Colonic mucosa (tissue), 4 donors: ENCODE measurements at regions not wholly inside any gene's neighbourhood (a gene's known extent, or its start where the extent isn't known, plus 50 kb on each side); places are given as distances from the start of the nearest gene placed in this dataset.

Experiments
- DNase-seq: peaks from one replicate; pipeline ENCODE4 v3.0.0-alpha.2; 2020
- H3K27ac ChIP-seq: fragments of 200-600 bp; one replicate; pipeline ENCODE4 v1.8.0; 2021
- H3K27me3 ChIP-seq: fragments of 200-600 bp; one replicate; pipeline ENCODE4 v1.8.0; 2021
- H3K36me3 ChIP-seq: fragments of 200-600 bp; one replicate; pipeline ENCODE4 v1.8.0; 2021
- H3K4me1 ChIP-seq: fragments of 200-600 bp; one replicate; pipeline ENCODE4 v1.8.0; 2021; ENCODE audit warnings: mild to moderate bottlenecking
- H3K4me3 ChIP-seq: fragments of 200-600 bp; one replicate; pipeline ENCODE4 v1.8.0; 2021
- H3K9ac ChIP-seq, 2 donors: one replicate each; pipeline ENCODE4 v1.7.0; 2013; ENCODE audit warnings: control low read depth in 2 of 2, low read depth in 2 of 2, low read length in 2 of 2
- H3K9me3 ChIP-seq: fragments of 200-600 bp; one replicate; pipeline ENCODE4 v1.8.0; 2021
- intact Hi-C: fragments of 100-400 bp; cut with DNase I; formaldehyde crosslinking; loops from one replicate; pipeline ENCODE4 v1.14.1; 2022
- TF ChIP-seq, protein P1 (sequence below): fragments of 200-600 bp; IDR thresholded peaks from one replicate; pipeline ENCODE4 v1.8.0; 2022; ENCODE audit warnings: antibody characterized with exemption, mild to moderate bottlenecking
- donor health status: healthy.
- donor health status: DM: no; HTN: no; CAD: no.
- donor health status: DM: no; HTN: no; CAD: no.

DNA sequence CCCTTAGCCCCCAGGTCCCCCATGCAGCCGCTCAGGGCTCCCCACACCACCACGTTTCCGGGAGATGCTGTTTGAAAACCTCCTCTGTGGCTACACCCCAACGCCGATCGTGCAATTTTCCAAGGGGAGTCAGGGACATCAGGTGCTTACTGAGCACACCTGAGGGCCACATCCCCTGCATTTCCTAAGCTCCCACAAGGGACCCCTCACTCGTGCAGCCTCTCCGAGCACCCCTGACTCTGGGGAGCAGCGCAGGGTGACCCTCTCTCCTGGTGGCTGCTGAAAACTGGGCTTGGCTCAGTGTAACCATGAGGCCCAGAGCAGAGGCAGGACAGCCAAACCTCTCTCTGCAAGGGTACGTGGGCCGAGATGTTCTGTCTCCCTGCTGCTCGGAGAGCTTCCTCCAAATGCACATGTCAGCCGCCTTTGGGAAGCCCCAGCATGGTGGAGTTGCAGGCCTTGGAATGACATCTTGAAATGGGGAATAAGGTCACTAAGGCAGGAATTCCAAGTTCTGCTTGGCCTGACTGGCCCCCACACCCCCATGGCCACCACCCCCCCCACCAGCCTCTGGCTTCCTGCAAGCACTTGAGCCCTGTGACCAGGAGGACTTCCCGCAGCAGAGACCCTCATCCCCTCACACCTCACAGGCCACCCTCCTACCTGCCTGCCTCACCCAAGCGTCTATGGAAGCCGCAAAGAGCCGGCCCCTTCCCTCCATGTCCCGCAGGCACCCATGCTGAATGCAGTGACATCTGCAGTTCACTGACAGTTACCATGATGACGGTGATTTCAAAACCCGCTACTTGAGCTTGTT is 257.4 kb downstream of the BRD1 start:
- Histone ChIP-seq H3K4me1 (no peaks in the 10 kb centered on the region), H3K9me3 (no peaks in the 10 kb centered on the region), H3K9ac (no peak overlapping the region), H3K27ac (no peak overlapping the region), H3K4me3 (no peak overlapping the region), H3K36me3 (no peaks in the 10 kb centered on the region), H3K27me3 (no peaks in the 10 kb centered on the region)
- no peak for DNase-seq
- intact Hi-C loops, result no loop called here
- TF ChIP-seq, protein P1, sequence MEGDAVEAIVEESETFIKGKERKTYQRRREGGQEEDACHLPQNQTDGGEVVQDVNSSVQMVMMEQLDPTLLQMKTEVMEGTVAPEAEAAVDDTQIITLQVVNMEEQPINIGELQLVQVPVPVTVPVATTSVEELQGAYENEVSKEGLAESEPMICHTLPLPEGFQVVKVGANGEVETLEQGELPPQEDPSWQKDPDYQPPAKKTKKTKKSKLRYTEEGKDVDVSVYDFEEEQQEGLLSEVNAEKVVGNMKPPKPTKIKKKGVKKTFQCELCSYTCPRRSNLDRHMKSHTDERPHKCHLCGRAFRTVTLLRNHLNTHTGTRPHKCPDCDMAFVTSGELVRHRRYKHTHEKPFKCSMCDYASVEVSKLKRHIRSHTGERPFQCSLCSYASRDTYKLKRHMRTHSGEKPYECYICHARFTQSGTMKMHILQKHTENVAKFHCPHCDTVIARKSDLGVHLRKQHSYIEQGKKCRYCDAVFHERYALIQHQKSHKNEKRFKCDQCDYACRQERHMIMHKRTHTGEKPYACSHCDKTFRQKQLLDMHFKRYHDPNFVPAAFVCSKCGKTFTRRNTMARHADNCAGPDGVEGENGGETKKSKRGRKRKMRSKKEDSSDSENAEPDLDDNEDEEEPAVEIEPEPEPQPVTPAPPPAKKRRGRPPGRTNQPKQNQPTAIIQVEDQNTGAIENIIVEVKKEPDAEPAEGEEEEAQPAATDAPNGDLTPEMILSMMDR, result no peak

DNA sequence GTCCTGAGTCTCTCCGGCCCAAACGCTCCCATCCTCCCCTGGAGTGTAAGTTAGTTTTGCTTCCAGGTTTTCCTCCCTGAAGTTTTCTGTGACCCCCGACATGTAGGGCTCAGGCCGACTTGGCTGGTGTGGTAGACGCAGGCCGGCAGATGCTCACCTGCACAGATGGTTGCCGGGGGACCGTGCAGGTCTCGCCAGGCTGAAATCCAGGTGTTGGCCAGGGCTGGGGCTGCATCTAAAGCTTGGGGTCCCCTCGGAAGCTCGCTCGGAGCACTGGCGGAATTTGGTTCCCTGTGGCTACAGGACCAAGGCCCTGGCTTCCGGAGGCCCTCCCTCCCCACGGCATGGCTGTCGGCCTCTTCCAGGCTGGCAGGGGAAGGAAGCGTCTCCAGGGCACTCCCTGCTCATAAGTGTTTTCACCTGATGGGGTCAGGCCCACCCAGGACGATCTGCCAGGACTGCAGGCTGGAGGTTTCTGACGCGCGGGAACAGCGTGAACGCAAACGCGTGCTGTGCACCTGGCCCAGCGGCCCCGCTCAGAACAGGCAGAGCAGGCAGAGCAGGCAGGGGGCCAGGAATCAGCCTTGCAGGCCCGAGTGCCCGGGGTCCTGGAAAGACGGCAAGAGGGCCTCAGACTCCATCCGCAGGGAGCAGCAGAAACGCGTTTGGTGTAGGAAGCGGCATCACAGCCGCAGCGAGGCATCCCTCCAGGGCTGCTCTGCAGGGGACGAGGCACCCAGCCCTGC is 258.2 kb downstream of the BRD1 start:
- H3K4me3 ChIP-seq, result no peak overlapping the region
- H3K9ac ChIP-seq, result no peak overlapping the region
- no peaks in the 10 kb centered on the region for H3K27me3 ChIP-seq
- no peaks in the 10 kb centered on the region for H3K36me3 ChIP-seq
- no peaks in the 10 kb centered on the region for H3K9me3 ChIP-seq
- TF ChIP-seq, protein P1, result no peak
- DNase-seq, result no peak
- intact Hi-C loops, result no loop called here
- H3K27ac ChIP-seq, result no peak overlapping the region
- no peaks in the 10 kb centered on the region for H3K4me1 ChIP-seq

DNA sequence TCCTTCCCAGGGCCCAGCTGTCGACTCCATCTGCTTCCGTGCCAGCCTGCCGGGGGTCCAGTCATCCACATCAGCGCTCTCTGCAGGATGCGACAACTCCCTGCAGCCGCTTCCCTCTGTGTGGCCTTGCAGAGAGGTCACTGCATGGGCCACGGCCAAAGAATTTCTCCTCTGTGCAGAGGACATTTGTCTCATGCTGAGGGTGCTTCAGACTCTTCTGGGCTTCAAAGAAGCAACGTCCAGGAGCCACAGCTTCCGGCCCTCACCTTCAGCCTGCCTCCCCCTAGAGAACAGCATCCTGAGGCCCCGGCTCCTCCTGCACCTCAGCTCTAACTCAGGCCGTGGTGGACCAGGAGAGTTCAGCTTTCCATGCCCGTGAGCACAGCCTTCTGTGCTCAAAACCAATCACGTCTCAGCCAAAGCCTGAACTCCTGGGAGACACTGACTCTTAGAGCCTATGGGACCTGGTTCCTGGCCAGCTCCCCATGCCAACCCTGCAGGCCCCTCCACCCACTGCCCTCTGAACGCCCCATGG is 258.9 kb downstream of the BRD1 start:
- DNase-seq, result no peak
- H3K4me3 ChIP-seq, result no peak overlapping the region
- no peaks in the 10 kb centered on the region for H3K4me1 ChIP-seq
- H3K36me3 ChIP-seq, result no peaks in the 10 kb centered on the region
- TF ChIP-seq, protein P1, result no peak
- intact Hi-C loops, result no loop called here
- no peak overlapping the region for H3K27ac ChIP-seq
- no peak overlapping the region for H3K9ac ChIP-seq
- no peaks in the 10 kb centered on the region for H3K9me3 ChIP-seq
- no peaks in the 10 kb centered on the region for H3K27me3 ChIP-seq

DNA sequence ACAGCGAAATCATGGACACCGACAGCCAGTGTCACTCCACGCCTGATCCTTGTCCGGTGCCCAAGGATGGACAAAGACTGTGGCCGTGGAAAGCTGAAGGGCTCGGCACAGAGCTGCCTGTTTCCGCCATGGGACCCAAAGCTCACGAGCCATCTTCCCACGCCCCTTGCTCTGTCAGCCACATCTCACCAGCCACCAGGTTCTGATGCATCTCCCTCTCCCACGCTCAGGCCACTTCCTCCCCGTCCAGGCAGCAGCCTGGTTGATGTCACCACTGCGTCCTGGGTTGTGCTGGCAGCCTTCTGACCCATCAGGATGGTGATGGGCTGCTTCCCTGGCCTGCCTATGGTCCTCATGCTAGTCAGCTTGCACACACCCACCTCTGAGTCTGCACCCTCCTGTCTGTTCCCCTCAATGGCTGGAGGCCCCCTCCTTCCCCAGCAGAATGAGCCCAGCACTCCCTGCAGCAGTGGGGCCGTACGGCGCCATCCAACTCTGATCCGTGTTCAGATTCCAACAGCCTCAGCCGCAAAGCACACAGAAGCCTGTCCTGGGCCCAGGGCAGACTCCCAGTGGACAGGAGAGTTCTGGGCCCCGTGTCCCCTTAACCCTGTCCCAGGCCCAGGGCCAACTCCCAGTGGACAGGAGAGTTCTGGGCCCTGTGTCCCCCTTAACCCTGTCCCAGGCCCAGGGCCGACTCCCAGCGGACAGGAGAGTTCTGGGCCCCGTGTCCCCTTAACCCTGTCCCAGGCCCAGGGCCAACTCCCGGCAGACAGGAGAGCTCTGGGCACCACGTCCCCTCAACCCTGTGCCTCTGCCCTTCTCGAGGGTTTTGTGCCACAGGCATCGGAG is 259.5 kb downstream of the BRD1 start:
- no peaks in the 10 kb centered on the region for H3K36me3 ChIP-seq
- no peak overlapping the region for H3K9ac ChIP-seq
- no peak overlapping the region for H3K4me3 ChIP-seq
- no peaks in the 10 kb centered on the region for H3K27me3 ChIP-seq
- H3K27ac ChIP-seq, result no peak overlapping the region
- TF ChIP-seq, protein P1, result no peak
- no peaks in the 10 kb centered on the region for H3K4me1 ChIP-seq
- no peak for DNase-seq
- intact Hi-C loops, result no loop called here
- H3K9me3 ChIP-seq, result no peaks in the 10 kb centered on the region

DNA sequence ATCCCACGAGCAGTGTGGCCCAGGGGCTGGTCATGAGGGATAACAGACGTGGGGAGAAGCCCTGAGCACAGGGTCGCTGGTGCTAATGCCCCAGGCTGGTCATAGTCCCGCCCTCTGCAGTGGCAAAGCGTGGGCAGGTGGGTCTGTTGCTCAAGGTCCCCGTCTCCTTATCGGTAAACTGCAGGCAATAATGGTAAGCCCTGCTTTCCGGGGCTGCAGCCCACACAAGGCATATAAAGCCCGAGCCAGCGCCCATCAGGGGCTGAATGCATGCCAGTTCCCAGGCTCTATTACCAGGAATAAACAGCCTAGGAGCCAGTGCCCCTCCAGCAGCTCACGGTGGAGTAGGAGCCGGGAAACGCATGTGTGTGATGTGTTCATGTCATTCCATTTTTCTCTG is 261.0 kb downstream of the BRD1 start:
- Histone ChIP-seq H3K27ac (no peak overlapping the region), H3K4me1 (no peaks in the 10 kb centered on the region), H3K36me3 (no peaks in the 10 kb centered on the region), H3K27me3 (no peaks in the 10 kb centered on the region), H3K9ac (no peak overlapping the region), H3K4me3 (no peak overlapping the region), H3K9me3 (no peaks in the 10 kb centered on the region)
- TF ChIP-seq, protein P1, result no peak
- intact Hi-C loops, result no loop called here
- no peak for DNase-seq
